Upper lobe of left lung (tissue), 6 donors: ENCODE measurements at regions not wholly inside any gene's neighbourhood (a gene's known extent, or its start where the extent isn't known, plus 50 kb on each side); places are given as distances from the start of the nearest gene placed in this dataset.

Experiments
- ATAC-seq, 2 donors: fragments of 200-7000 bp; cut with Tn5 transposase; one replicate each; pipeline ENCODE4 v1.9.1; 2022; ENCODE audit warnings: mild to moderate bottlenecking in 2 of 2, moderate library complexity in 2 of 2; ENCODE audit not compliant: low FRiP score in 2 of 2
- DNase-seq, 2 donors: peaks; one replicate each; pipeline ENCODE4 v3.0.0-alpha.2; 2019 to 2020
- H3K27ac ChIP-seq, 4 donors: fragments of 200-600 bp; sonication (generic); one replicate each; pipeline ENCODE4 v1.5.1; 2016 to 2019
- H3K27me3 ChIP-seq, 4 donors: fragments of 200-600 bp; sonication (generic); one replicate each; pipeline ENCODE4 v1.5.1; 2017 to 2019
- H3K36me3 ChIP-seq, 4 donors: fragments of 200-600 bp; sonication (generic); one replicate each; pipeline ENCODE4 v1.5.1; 2016 to 2019
- H3K4me1 ChIP-seq, 4 donors: fragments of 200-600 bp; sonication (generic); one replicate each; pipeline ENCODE4 v1.5.1; 2018 to 2019
- H3K4me3 ChIP-seq, 4 donors: fragments of 200-600 bp; sonication (generic); one replicate each; pipeline ENCODE4 v1.5.1; 2017 to 2019; ENCODE audit warnings: mild to moderate bottlenecking in 2 of 4, moderate library complexity in 1 of 4
- H3K9me3 ChIP-seq, 4 donors: fragments of 200-600 bp; sonication (generic); one replicate each; pipeline ENCODE4 v1.5.1; 2018 to 2019
- EP300 ChIP-seq, 4 donors: sonication (generic); formaldehyde crosslinking; IDR thresholded peaks; one replicate each; pipeline ENCODE4 v1.5.1; 2017; ENCODE audit warnings: antibody characterized with exemption in 4 of 4, control low read depth in 2 of 4
- POLR2A ChIP-seq, 4 donors: fragments of 450-650 bp; IDR thresholded peaks; one replicate each; pipeline ENCODE4 v1.5.1; 2016 to 2017; ENCODE audit warnings: antibody characterized with exemption in 4 of 4, mild to moderate bottlenecking in 2 of 4
- POLR2AphosphoS5 ChIP-seq, 2 donors: sonication (generic); formaldehyde crosslinking; IDR thresholded peaks; one replicate each; pipeline ENCODE4 v1.5.1; 2017; ENCODE audit warnings: antibody characterized with exemption in 2 of 2
- WGBS, 2 donors: methylation state at CpG; one replicate each; pipeline ENCODE4 v1.1.5; 2017 to 2018; 5-methylcytosine and 5-hydroxymethylcytosine counted together
- TF ChIP-seq, protein P1 (sequence below), 6 experiments: fragments of 450-650 bp in 4 of 6; fragments of 200-600 bp in 2 of 6; sonication (generic) in 2 of 6; IDR thresholded peaks; one replicate each; pipeline ENCODE4 v1.5.1; 2016 to 2019; ENCODE audit warnings: antibody characterized with exemption in 6 of 6
- donor health status: DM: no; HTN: no; CAD: no; lungs with moderate emphysema.
- donor health status: DM: no; HTN: yes; CAD: no; lungs with severe emphysema.

DNA sequence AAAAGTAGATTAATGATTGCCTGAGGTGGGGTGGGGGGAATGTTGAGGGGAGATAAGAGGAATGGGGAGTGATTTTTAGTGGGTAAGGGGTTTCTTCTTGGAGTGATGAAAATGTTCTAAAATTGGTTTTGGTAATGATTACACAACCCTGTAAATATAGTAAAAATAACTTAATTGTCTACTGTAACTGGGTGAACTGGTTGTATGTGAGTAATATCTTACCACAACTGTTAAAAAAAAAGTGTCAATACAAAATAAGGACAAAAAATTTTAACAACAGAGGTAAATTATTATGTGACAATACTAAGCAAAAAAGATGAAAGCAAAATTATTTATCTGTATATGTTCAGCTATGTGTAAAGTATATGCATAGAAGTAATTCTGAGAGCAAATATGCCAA is 86.3 kb upstream of the RASSF8 start:
- Histone ChIP-seq H3K27ac (no peak overlapping the region), H3K9me3 (no peaks in the 10 kb centered on the region), H3K27me3 (no peaks in the 10 kb centered on the region), H3K36me3 (no peaks in the 10 kb centered on the region), H3K4me1 (no peaks in the 10 kb centered on the region), H3K4me3 (no peak overlapping the region)
- TF ChIP-seq, protein P1, sequence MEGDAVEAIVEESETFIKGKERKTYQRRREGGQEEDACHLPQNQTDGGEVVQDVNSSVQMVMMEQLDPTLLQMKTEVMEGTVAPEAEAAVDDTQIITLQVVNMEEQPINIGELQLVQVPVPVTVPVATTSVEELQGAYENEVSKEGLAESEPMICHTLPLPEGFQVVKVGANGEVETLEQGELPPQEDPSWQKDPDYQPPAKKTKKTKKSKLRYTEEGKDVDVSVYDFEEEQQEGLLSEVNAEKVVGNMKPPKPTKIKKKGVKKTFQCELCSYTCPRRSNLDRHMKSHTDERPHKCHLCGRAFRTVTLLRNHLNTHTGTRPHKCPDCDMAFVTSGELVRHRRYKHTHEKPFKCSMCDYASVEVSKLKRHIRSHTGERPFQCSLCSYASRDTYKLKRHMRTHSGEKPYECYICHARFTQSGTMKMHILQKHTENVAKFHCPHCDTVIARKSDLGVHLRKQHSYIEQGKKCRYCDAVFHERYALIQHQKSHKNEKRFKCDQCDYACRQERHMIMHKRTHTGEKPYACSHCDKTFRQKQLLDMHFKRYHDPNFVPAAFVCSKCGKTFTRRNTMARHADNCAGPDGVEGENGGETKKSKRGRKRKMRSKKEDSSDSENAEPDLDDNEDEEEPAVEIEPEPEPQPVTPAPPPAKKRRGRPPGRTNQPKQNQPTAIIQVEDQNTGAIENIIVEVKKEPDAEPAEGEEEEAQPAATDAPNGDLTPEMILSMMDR (IDR thresholded peaks at IDR 0.05), result no peak
- TF ChIP-seq EP300 (IDR thresholded peaks at IDR 0.05) (no peak), POLR2AphosphoS5 (IDR thresholded peaks at IDR 0.05) (no peak), POLR2A (IDR thresholded peaks at IDR 0.05) (no peak)
- DNase-seq (no peak), ATAC-seq (no peak)

- H3K27me3 ChIP-seq, result no peaks in the 10 kb centered on the region
- no peak overlapping the region for H3K27ac ChIP-seq
- H3K36me3 ChIP-seq, result no peaks in the 10 kb centered on the region
- 59 to 74% methylated on average over 1 of the region's 1 CpG for WGBS, 2 donors
- ATAC-seq, result no peak
- no peak for DNase-seq
- no peaks in the 10 kb centered on the region for H3K4me1 ChIP-seq
- H3K4me3 ChIP-seq, result no peak overlapping the region
- no peaks in the 10 kb centered on the region for H3K9me3 ChIP-seq
- TF ChIP-seq, protein P1 (IDR thresholded peaks at IDR 0.05), result no peak
- TF ChIP-seq POLR2AphosphoS5 (IDR thresholded peaks at IDR 0.05), result no peak
- no peak for TF ChIP-seq EP300 (IDR thresholded peaks at IDR 0.05)
- TF ChIP-seq POLR2A (IDR thresholded peaks at IDR 0.05), result no peak
Measured at GRCh38 chr12:25875661-25876060, 82.8 kb upstream of the RASSF8 start.

DNA sequence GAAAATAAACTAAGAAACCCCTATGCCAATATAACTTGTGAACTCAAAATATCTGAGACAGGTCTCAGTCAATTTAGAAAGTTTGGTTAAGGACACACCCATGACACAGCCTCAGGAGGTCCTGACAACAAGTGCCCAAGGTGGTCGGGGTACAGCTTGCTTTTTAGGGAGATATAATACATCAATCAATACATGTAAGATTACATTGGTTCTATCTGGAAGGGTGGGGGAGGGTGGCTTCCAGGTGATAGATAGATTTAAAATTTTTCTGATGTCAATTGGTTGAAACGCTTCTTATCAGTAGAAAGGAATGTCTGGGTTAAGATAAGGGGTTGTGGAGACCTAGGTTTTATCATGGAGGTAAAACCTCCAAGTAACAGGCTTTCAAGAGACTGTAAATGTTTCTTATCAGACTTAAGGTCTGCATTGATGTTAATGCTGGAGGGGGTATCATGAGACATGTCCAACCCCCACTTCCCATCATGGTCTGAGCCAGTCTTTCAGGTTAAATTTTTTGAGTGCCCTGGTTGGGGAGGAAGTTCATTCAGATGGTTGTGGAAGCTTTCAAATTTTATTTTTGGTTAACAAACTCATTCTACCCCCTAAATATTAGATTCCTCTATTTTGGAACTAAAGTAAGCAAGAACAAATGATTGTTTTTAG is 82.0 kb upstream of the RASSF8 start:
- Histone ChIP-seq H3K9me3 (no peaks in the 10 kb centered on the region), H3K27ac (no peak overlapping the region), H3K36me3 (no peaks in the 10 kb centered on the region), H3K27me3 (no peaks in the 10 kb centered on the region), H3K4me1 (no peaks in the 10 kb centered on the region), H3K4me3 (no peak overlapping the region)
- ATAC-seq (no peak), DNase-seq (no peak)
- TF ChIP-seq EP300 (IDR thresholded peaks at IDR 0.05) (no peak), POLR2A (IDR thresholded peaks at IDR 0.05) (no peak), POLR2AphosphoS5 (IDR thresholded peaks at IDR 0.05) (no peak)
- TF ChIP-seq, protein P1 (IDR thresholded peaks at IDR 0.05), result no peak
- 54% methylated on average over 2 of the region's 2 CpGs for WGBS, 2 donors

- DNase-seq (no peak), ATAC-seq (no peak)
- 96 to 100% methylated on average over 1 of the region's 1 CpG for WGBS, 2 donors
- Histone ChIP-seq H3K4me3 (no peak overlapping the region), H3K27me3 (no peaks in the 10 kb centered on the region), H3K4me1 (no peaks in the 10 kb centered on the region), H3K27ac (no peak overlapping the region), H3K9me3 (no peaks in the 10 kb centered on the region), H3K36me3 (no peaks in the 10 kb centered on the region)
- no peak for TF ChIP-seq POLR2AphosphoS5 (IDR thresholded peaks at IDR 0.05)
- TF ChIP-seq, protein P1 (IDR thresholded peaks at IDR 0.05), result no peak
- TF ChIP-seq POLR2A (IDR thresholded peaks at IDR 0.05), result no peak
- TF ChIP-seq EP300 (IDR thresholded peaks at IDR 0.05), result no peak
Measured at GRCh38 chr12:25877446-25877845, 81.0 kb upstream of the RASSF8 start.

- no peak for DNase-seq
- H3K4me3 ChIP-seq, result no peak overlapping the region
- no peak overlapping the region for H3K27ac ChIP-seq
- no peaks in the 10 kb centered on the region for H3K4me1 ChIP-seq
- TF ChIP-seq POLR2A (IDR thresholded peaks at IDR 0.05) (no peak), POLR2AphosphoS5 (IDR thresholded peaks at IDR 0.05) (no peak), EP300 (IDR thresholded peaks at IDR 0.05) (no peak)
- TF ChIP-seq, protein P1 (IDR thresholded peaks at IDR 0.05), result no peak
- WGBS, 2 donors, result 92 to 97% methylated on average over 1 of the region's 1 CpG
- no peak for ATAC-seq
- H3K9me3 ChIP-seq, result no peaks in the 10 kb centered on the region
- H3K36me3 ChIP-seq, result no peaks in the 10 kb centered on the region
- H3K27me3 ChIP-seq, result no peaks in the 10 kb centered on the region
Measured at GRCh38 chr12:25882266-25882665, 76.2 kb upstream of the RASSF8 start.
